CD4-positive, alpha-beta T cell treated with Interleukin-4 for 1 hour (primary cell): ENCODE measurements at regions not wholly inside any gene's neighbourhood (a gene's known extent, or its start where the extent isn't known, plus 50 kb on each side); places are given as distances from the start of the nearest gene placed in this dataset.
"Not testable (repeated sequence)": the region's sequence is repeated elsewhere in the genome, so short reads cannot be mapped to it uniquely, and the experiment has no call there.

Experiments used
- DNase-seq, 2 donors: peaks; one replicate each; pipeline ENCODE4 v3.0.0-alpha.2; 2020 to 2022

DNA sequence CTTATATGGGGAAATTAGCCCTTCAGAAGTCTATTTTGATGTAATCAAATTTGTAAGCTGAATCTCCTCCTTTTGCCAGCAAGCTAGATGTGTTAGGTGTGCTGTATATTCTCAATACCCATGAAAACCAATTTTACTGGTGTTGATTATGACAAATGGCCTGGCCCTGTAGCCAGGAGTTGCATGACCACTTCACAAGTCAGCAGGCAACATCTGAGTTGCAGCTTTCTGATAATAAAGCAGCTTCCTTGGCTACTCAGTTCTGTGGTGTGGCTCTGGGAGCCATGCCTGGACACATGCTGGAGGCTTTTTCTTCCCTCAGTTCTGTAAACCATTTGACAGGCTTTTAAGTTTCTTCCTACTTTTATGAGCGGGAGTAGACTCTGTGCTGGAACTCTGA lies 154.1 kb upstream of the CXCL13 start:
- DNase-seq = no peak

DNA sequence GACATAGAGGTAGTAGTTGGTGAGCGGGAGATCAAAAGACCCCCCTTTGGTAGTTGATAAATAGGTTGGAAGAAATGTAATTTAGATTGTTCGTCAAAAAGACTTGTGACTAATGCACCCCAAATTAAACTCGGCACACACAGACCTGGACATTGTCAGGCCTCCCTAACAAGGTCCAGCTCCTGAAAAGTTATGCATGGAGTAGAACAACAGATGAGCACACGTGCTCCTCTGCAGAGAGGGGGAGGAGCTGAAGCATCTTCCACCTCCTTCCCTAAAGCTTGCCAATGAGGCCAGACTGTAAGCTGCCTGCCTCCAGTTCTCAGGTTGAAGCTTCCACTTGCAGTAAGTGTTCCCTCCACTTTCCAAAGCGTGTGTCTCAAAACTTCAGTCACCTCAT lies 153.5 kb upstream of the CXCL13 start:
- not testable (repeated sequence) for DNase-seq

DNA sequence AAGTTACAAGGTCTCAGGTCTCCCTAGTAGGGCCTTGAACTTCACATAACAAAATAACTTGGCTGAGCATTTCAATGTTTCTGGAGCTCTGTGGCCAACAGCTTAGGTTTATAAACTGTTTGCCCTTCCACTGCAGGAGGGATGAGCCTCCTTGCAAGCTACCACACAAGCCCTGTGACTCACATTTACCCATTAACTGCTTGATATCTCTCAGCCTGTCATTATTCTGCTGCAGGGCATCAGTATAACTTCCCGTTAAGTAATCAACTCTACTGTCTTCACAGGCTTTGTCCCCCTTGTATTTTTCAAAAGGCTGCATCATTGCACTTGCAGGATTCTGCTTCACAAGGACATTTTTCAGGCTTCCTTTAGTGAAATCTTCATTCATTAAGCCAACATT lies 151.7 kb upstream of the CXCL13 start:
- DNase-seq = no peak

DNA sequence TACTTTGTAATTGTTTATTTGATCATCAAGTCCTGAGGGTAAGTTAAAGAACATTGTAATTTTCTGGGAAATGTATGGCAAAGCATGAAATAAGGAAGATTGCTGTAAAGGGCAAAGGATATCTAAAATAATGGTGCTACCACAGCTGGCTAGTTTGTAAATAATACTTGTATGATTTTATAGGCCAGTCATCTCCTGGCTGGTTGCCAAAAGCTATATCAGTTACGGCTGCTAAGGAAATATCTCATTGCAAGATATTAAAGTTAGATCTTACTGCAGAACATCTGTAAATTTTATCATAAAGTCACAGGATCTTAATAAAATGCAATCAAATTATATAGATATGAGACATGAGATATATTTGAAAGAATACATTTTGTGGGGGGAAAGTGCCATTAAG lies 150.8 kb upstream of the CXCL13 start:
- DNase-seq = no peak

DNA sequence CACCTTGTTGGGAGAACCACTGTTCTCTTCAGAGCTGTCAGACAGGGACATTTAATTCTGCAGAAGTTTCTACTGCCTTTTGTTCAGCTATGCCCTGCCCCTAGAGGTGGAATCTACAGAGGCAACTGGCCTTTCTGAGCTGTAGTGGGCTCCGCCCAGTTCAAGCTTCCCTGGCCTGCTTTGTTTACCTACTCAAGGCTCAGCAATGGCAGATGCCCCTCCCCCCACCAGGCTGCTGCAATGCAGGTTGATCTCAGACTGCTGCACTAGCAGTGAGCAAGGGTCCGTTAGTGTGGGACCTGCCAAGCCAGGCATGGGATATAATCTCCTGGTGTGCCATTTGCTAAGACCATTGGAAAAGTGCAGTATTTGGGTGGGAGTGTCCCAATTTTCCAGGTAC lies 141.5 kb upstream of the CXCL13 start:
- DNase-seq = not testable (repeated sequence)

DNA sequence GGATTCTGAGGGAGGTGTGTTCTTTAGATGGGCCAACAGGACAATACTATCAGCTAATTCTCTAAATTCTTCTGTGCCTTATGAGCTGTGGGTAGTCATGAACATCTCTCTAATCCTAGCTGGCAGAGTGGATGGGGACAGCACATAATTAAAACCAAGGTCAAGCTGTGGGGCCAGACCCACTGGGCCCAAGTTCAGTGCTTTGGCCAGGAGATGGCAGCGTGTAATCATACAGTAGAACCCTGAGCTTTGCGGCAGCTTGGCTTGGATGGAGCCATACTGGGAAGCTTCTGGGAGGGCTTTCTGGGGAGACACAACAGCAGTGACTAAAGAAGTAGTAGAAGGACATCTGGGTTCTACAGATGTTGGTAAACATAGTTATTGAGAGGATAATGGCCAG lies 140.3 kb upstream of the CXCL13 start:
- no peak for DNase-seq

DNA sequence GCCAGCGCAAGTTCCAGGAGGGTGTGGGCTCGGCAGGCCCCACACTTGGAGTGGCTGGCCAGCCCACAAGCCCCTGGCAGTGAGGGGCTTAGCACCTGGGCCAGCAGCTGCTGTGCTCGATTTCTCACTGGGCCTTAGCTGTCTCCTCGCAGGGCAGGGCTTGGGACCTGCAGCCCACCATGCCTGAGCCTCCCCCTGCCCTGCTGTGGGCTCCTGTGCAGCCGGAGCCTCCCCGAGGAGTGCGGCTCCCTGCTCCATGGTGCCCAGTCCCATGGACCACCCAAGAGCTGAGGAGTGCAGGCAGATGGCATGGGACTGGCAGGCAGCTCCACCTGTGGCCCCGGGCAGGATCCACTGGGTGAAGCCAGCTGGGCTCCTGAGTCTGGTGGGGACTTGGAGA lies 139.2 kb upstream of the CXCL13 start:
- no peak for DNase-seq

DNA sequence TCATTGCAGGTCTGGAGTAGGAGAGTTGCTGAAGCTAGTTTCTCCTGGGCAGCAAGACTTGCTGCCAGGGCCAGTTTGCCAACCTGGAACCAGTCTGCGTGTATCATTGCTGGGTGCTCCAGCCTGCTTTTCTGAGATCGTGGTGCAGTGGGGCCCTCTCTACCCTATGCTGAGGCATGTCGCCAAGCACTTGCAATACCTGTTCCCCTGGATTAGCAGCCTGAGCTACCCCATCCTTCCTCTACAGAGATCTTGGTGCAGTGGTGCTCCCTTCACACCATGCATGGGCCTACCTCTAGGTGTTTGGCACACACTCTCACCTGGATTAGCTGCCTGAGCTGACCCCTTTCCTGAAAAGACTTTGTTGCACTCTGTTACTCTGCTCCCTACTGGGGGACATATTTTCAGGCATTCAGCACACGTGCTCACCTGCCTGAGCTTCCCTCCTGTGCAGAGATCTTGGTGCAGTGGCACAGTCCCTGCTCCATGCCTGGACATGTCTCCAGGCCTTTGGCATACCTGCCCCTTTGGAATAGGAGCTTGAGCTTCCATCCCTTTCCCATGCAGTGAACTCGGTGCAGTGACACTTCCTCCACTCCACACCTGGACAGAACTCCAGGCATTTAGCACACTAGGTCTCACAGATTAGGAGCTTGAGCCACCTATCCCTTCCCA lies 133.7 kb upstream of the CXCL13 start:
- DNase-seq = no peak

DNA sequence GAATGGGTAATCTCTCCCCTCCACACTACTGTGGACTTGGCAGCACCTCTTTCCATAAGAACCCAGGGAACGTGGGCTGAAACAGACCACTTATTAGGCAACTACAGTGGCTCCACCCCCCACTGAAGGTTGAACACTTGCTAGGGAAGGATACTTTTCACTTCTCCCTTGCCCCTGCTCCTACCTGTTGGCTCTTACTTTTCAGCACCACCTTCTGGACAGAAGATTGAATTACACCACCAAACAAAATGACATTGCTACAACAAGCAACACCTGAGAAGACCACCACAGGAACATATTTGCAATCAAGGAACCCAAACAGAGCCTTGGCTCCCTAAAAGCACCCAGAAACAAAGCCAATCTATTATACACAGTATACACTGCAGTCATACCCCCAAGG lies 132.1 kb upstream of the CXCL13 start:
- DNase-seq = no peak

DNA sequence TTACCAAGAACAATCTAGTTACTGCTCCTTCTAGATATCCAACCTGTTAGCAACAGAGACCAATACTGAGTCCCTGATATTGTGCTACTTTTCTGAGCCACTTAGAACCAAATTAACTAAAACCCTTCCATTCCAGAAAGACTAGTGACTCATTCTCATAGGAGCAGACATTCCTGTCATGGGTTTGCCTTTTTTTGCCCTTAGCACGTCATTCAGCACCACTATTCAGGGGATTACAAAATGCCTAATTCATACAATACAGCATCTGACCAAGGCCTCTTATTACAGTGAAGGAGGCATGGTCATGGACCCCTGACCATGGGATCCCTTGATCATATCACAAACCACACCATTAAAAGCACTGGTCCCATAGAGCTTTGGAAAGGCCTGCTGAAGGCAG lies 123.8 kb upstream of the CXCL13 start:
- DNase-seq = no peak

DNA sequence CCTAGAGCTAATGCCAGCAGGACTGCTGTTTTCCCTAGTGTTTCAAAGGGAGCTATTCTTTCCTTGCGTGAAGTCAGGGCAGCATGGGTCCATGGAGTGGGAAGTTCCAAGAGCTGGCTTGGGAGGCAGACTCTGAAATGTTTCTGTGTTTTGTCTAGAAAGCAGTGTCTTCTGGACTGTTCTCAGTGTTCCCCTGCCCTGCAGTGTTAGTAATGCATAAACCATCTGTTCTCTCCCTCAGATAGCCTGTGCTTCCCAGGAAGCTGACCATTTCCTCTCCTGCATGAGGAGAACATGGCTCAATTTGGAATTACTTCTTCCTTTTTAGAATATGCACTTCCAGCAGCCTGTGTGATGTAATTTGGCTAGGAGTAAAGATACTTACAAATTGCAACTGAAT lies 116.7 kb upstream of the CXCL13 start:
- DNase-seq = no peak

DNA sequence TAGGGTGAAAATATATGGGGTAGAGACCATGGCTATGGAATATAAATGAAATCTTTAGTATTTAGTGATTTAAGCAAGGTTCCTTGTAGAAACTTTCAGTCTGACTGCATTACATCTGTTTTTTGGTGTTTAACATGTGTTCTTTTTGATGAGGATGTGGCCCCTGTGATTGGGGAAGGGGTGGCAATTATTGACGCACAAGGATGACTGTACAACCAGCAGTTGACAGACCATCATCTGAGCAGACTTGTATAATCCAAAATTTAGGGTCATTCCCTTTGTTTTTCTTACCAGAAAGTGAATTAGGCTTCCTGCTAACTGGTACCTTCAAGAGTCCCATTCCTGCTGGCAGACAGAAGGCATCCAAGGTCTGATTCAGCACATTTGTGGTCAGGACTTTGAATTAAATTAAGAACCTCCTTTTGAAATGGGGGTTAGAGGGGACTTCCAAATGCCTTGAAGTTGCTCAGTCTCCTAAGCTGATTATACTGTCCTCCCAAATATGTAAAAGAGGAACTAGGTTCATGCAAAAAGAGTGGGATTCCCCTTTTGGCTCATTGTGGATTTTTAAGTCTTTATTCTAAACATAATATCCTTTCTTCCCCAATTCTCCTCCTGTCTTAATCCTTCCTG lies 112.4 kb upstream of the CXCL13 start:
- DNase-seq = no peak

DNA sequence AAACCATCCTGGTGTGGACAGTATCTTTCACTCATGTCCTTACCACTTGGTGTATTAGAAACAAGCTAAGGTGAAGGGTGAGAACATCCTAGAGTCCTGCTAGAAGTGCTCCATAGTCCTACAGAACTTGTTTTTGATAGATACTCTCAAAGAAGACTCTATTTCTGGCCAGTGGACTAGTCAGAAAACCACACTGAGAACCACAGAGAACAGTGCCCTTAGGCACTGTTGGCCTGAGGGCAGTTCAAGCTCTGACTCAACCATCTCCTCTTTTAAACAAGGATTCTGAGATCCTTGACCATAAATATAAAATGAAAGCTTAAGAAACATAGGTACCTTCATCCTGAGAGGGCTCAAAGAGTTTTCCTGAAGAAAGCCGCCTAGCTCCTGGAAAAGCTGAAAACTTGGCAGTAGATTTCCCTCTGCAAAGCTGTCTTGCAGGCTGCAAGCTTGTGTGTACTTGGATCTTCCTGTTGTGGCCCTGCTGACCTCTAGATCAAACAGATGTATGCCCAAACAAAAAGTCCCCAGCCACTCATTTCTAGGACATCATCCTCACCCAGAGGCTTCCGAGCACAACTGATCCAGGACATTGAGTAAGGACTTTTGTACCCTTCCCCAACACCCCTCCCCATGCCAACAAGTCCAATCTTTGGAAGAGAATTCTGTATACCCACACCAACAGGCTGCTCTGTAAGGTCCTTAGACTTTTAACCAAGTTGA lies 111.6 kb upstream of the CXCL13 start:
- no peak for DNase-seq

DNA sequence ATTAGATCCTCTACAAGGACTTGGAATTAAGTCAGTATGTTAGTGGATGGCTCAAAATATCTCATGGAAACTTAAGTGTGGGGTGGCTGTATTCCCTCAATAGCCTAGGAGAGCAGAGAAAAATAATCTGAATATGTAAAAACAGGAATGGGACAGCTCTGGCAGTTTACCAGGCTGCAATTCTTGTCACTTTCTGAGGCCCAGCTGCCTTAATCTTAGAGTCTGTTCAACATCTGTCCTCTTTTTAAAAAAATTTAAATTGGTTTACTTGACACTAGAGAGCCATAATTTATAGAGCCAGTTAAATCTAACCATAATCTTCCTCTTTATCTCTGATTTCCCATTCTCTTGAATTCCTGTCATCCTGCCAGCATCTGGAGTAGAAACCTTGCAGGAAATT lies 109.2 kb upstream of the CXCL13 start:
- no peak for DNase-seq

DNA sequence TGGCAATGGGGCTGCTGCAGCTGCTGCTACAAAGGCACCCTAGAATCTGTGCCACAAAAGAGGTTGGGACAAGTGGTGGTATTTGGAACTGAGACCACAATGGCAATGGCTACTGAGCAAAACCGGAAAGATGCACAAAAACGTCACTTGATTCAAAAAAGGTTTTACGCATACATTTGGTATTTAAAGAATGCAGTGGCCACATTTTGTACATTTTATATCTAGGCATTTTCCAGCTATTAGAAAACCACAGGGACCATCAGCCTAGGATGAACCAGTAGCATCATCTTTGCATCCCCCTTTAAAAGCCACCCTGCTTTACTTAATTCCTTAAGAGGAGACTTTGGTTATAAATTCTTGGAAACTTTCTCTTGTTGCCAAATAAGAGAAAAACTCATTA lies 104.8 kb upstream of the CXCL13 start:
- no peak for DNase-seq

DNA sequence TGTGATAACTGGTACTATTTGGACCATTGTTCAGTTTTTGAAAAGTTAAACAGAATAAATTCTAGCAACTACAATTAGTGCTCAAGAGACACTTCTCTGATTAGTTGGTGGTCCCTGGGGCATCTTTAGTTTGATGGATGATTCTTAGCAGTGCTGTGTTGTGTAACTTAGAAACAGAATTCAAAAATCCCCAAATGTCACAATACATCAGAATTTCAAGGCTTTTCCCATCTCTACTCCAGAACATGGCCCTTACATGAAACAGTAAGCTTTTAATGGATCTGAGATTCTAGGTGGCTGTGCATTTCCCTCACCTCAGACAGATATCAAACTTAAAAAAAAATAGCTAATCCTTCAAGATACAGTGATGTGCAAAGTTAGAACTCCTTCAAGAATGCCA lies 104.4 kb upstream of the CXCL13 start:
- no peak for DNase-seq

DNA sequence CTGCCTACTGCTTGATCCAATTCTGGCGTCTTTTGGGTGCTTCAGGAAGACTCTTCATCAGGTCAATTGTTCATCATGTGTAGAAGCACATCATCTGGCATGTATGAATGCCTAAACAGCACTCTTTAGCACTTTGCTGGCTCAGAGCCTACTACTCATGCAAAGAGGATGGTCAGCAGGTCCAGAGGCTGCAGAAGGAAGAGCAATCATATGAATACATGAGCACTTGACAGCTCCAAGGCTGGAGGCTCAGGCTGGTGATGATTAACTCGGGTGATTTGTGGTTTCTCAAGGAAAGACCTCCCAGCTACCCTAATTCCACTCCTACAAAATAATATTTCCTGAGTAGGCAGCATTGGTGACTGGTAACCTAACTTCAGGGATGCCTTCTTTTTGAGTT lies 103.8 kb upstream of the CXCL13 start:
- DNase-seq = no peak

DNA sequence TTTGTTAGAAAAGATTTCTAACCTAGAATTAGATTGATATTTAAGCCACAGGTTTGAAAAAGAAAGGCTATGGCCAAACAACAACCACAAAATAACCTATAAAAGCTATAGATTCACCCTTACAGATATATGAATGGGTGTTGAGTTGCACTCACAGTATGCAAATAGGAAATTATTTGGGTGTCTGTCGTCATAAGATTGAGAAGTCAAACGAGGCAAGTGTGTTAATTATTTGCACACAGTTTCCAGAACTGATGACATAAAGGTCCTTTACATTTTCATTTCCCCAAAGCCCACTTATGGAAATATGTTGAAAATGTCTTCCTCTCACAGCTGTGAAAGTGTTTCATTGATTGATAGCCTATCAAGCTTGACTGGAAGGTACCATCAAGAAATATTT lies 101.2 kb upstream of the CXCL13 start:
- no peak for DNase-seq

DNA sequence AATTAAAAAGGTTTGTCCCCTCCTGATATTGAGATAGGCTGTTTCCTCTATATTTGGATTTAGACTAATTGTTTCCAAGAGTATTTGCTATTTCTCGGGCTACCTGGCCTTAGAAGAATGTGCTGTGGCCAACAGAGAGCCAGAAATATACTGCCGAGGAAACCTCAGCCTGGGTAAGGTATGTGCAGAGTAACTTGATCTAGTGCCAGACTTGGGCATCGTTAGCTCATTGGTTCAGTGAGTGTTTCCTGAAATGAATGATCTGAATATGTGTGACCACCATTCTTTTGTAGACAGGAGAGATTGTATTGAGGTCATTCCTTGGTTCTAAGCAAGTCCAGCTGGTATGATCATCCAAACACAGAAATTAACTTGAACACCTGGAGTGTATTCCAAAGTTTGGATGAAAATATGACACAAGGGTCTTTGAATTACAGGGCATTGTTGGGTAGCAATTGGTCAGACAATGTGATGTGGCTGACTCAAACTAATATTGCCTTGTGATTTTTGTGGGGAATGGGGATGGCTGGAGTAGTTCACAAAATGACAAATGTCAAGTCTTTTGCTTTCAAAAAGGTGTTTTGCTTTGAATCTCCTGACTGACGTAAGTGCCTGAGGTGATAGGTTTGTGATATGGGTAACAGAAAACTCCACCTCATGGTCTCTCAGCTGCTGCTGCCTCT lies 100.2 kb upstream of the CXCL13 start:
- DNase-seq = no peak

DNA sequence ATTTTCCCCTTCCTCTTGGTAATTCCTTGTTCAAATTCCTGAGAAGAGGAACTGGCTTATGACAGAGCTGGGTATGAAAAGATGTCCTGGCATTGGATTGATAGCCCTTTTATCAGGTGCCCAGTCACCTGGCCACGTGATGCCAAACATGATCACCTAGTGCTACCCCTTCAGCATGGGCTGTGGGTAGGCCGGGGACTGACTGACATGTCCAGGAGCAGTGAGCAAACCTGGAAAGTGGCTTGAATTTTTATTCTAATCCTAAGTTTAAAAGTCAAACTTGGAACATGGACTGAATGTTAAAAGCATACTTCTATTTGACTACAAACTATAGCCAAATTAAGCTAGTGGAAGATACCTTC lies 99.7 kb upstream of the CXCL13 start:
- DNase-seq = no peak

DNA sequence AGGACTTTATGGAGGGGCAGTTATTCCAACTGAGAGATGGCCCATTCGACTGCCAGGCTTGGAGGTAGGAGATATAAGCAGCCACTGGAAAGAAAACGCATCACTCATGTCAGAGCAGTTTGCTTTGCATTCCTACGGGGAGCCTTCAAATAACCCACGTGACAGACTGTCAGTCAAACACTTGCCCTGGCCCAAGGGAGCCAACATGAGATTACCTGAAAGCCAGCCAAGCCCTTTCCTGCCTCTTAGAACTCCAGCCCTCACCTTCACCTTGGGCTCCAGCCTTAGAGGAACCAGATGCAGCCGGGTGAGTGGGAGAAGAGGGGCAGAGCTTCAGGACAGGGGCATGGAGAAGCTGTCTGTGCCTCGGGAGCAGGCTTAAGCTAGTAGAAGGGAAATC lies 95.3 kb upstream of the CXCL13 start:
- DNase-seq = no peak

DNA sequence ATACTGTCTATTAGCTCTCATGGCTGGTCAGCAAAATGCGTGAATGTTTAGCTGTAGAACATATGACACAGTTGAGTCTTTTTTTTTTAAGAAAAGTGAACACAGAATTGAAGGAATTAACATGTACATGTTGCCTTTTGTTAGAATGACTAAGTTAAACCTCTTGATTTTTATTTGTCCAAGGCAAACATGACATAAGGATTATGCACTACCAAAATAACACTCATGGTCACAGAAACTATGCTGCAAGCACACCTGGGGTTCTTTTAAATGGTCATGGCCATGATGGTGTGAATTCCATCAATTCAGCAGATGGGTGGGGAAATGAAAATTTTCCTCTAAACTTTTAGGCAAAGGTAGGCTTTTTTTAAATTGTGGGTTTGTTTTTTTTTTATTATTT lies 80.1 kb upstream of the CXCL13 start:
- no peak for DNase-seq

DNA sequence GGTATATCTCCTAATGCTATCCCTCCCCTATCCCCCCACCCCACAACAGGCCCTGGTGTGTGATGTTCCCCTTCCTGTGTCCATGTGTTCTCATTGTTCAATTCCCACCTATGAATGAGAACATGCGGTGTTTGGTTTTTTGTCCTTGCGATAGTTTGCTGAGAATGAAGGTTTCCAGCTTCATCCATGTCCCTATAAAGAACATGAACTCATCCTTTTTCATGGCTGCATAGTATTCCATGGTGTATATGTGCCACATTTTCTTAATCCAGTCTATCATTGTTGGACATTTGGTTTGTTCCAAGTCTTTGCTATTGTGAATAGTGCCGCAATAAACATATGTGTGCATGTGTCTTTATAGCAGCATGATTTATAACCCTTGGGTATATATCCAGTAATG lies 77.7 kb upstream of the CXCL13 start:
- not testable (repeated sequence) for DNase-seq

DNA sequence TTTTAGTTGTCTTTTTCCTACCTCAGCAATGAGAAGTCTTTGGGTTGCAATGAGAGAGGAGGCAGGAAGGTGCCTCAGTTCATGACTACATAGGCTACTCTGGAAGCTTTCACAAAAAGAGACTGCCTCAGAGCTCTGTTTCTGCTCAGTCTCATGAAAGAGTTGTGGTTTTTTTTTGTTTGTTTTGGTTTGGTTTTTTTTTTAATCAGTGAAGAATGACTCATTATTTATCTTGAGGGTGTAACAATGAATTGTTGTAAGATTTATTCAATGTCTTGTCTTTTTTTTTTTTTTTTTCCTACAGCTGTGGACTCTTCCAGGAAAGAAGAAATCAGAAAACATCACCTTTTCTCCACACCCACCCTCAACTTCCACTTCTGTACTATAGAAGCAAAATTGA lies 67.5 kb upstream of the CXCL13 start:
- DNase-seq = no peak
